GM21447 (cell line): ENCODE measurements at regions not wholly inside any gene's neighbourhood (a gene's known extent, or its start where the extent isn't known, plus 50 kb on each side); places are given as distances from the start of the nearest gene placed in this dataset.
"Not testable (repeated sequence)": the region's sequence is repeated elsewhere in the genome, so short reads cannot be mapped to it uniquely, and the experiment has no call there.

Source experiments
- ATAC-seq: cut with Tn5 transposase; IDR thresholded peaks from one replicate; pipeline ENCODE4 v1.9.1; 2021; ENCODE audit not compliant: unreplicated experiment

GRCh38 chr9:90466441-90466840 is 176.2 kb downstream of the DIRAS2 start:
- ATAC-seq, result no peak

GRCh38 chr9:90469435-90469834 is 173.2 kb downstream of the DIRAS2 start:
- ATAC-seq, result no peak

- ATAC-seq, result no peak
Observed at GRCh38 chr9:90469865-90470387, 172.7 kb downstream of the DIRAS2 start.

- no peak for ATAC-seq
Observed at GRCh38 chr9:90476058-90476457, 166.6 kb downstream of the DIRAS2 start.

- no peak for ATAC-seq
Observed at GRCh38 chr9:90477535-90477934, 165.1 kb downstream of the DIRAS2 start.

- no peak for ATAC-seq
Observed at GRCh38 chr9:90478821-90479220, 163.8 kb downstream of the DIRAS2 start.

GRCh38 chr9:90485028-90485427 is 157.6 kb downstream of the DIRAS2 start:
- ATAC-seq, result no peak

- no peak for ATAC-seq
Observed at GRCh38 chr9:90489066-90489465, 153.6 kb downstream of the DIRAS2 start.

- ATAC-seq, result no peak
Observed at GRCh38 chr9:90499761-90500160, 142.9 kb downstream of the DIRAS2 start.

- no peak for ATAC-seq
Observed at GRCh38 chr9:90502134-90502533, 140.5 kb downstream of the DIRAS2 start.

GRCh38 chr9:90504486-90504885 is 138.1 kb downstream of the DIRAS2 start:
- ATAC-seq, result peak; percentile 76

GRCh38 chr9:90505695-90506094 is 136.9 kb downstream of the DIRAS2 start:
- ATAC-seq, result no peak

GRCh38 chr9:90506402-90506801 is 136.2 kb downstream of the DIRAS2 start:
- ATAC-seq, result not testable (repeated sequence)

- ATAC-seq, result no peak
Observed at GRCh38 chr9:90507621-90508020, 135.0 kb downstream of the DIRAS2 start.

GRCh38 chr9:90508940-90509339 is 133.7 kb downstream of the DIRAS2 start:
- ATAC-seq, result no peak

GRCh38 chr9:90511711-90512110 is 130.9 kb downstream of the DIRAS2 start:
- ATAC-seq, result no peak

- no peak for ATAC-seq
Observed at GRCh38 chr9:90514877-90515276, 127.7 kb downstream of the DIRAS2 start.

- peak; percentile 57 for ATAC-seq
Observed at GRCh38 chr9:90515510-90515909, 127.1 kb downstream of the DIRAS2 start.

- ATAC-seq, result no peak
Observed at GRCh38 chr9:90517103-90517502, 125.5 kb downstream of the DIRAS2 start.

- ATAC-seq, result no peak
Observed at GRCh38 chr9:90521811-90522570, 120.6 kb downstream of the DIRAS2 start.

- no peak for ATAC-seq
Observed at GRCh38 chr9:90523958-90524357, 118.7 kb downstream of the DIRAS2 start.

- no peak for ATAC-seq
Observed at GRCh38 chr9:90526386-90526785, 116.2 kb downstream of the DIRAS2 start.

- ATAC-seq, result not testable (repeated sequence)
Observed at GRCh38 chr9:90536094-90536493, 106.5 kb downstream of the DIRAS2 start.
